AG04450 (cell line): ENCODE measurements at regions not wholly inside any gene's neighbourhood (a gene's known extent, or its start where the extent isn't known, plus 50 kb on each side); places are given as distances from the start of the nearest gene placed in this dataset.

ENCODE experiments used
- CTCF ChIA-PET: fragments of 300-600, 350-600 bp; formaldehyde crosslinking; extraction: SDS; loops from one replicate; lab custom pipeline; 2022; ENCODE audit warnings: antibody characterized with exemption, inconsistent platforms; lab: Charles Lee
- POLR2A ChIA-PET: fragments of 350-600 bp; formaldehyde crosslinking; extraction: SDS; loops from one replicate; lab custom pipeline; 2021; ENCODE audit warnings: antibody characterized with exemption, inconsistent platforms; lab: Yijun Ruan, JAX
- DNase-seq: peaks from one replicate; pipeline ENCODE4 v3.0.0-alpha.2; 2011; ENCODE audit warnings: low read depth, low spot score
- H3K27ac ChIP-seq: one replicate; pipeline ENCODE4 v1.5.1; 2012; ENCODE audit warnings: low read depth, low read length, control low read depth
- H3K27me3 ChIP-seq: one replicate; pipeline ENCODE4 v1.6.0; 2012; ENCODE audit warnings: low read length; ENCODE audit not compliant: control insufficient read depth, insufficient read depth
- H3K4me3 ChIP-seq: 2 replicates; pipeline ENCODE4 v1.5.1; 2011; ENCODE audit warnings: mild to moderate bottlenecking, low read depth, low read length, control low read depth
- H3K9me3 ChIP-seq: 2 replicates; pipeline ENCODE4 v1.5.1; 2012; ENCODE audit warnings: low read length; ENCODE audit not compliant: control insufficient read depth, insufficient read depth
- TF ChIP-seq, protein P1 (sequence below): IDR thresholded peaks from 2 replicates; pipeline ENCODE4 v1.5.1; 2011; ENCODE audit warnings: low read depth, low read length, control low read depth, inconsistent platforms

DNA sequence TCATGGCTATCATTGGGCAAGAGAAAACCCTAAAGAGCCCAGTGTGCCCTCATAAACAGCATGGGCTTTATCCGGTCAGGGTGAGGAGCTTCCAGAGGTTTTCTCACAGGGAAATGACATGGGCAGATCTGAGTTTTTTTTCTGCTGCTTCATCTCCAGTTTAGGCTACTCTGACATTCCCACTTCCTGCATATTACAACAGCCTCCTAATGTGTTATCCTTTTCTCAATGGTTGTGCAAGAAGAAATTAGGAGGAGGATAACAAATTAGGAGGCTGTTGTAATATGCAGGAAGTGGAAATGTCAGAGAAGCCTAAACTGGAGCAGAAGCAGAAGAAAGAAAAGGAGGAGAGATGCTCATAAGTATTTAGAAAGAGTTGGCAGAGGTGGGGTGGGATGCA, 175.6 kb downstream of the MTHFS start:
- Histone ChIP-seq H3K9me3 (no peaks in the 10 kb centered on the region), H3K27ac (no peak overlapping the region), H3K4me3 (no peak overlapping the region), H3K27me3 (peaks cover 2% of the 10 kb centered on the region)
- DNase-seq: no peak
- ChIA-PET POLR2A (no interaction called here), CTCF (no interaction called here)
- TF ChIP-seq, protein P1, sequence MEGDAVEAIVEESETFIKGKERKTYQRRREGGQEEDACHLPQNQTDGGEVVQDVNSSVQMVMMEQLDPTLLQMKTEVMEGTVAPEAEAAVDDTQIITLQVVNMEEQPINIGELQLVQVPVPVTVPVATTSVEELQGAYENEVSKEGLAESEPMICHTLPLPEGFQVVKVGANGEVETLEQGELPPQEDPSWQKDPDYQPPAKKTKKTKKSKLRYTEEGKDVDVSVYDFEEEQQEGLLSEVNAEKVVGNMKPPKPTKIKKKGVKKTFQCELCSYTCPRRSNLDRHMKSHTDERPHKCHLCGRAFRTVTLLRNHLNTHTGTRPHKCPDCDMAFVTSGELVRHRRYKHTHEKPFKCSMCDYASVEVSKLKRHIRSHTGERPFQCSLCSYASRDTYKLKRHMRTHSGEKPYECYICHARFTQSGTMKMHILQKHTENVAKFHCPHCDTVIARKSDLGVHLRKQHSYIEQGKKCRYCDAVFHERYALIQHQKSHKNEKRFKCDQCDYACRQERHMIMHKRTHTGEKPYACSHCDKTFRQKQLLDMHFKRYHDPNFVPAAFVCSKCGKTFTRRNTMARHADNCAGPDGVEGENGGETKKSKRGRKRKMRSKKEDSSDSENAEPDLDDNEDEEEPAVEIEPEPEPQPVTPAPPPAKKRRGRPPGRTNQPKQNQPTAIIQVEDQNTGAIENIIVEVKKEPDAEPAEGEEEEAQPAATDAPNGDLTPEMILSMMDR: no peak

DNA sequence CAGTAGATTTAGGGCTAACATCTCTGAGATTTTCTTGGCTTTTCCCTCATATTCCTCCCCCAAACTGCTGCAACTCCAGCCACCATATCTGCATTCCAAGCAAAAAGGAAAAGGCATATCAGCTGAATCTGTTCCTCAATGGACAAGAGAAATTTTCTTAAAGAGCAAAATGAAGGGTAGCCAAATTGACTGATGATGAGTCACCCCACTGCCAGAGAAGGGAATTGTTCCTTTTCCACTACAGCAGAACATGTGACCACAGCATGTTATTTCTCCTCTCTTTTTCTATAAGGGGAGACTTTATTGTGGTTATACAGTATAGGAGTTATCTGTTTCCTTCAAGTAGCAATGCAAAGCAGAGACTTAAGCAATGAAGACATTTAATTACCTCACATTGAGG, 172.5 kb downstream of the MTHFS start:
- CTCF ChIA-PET: no interaction called here

DNA sequence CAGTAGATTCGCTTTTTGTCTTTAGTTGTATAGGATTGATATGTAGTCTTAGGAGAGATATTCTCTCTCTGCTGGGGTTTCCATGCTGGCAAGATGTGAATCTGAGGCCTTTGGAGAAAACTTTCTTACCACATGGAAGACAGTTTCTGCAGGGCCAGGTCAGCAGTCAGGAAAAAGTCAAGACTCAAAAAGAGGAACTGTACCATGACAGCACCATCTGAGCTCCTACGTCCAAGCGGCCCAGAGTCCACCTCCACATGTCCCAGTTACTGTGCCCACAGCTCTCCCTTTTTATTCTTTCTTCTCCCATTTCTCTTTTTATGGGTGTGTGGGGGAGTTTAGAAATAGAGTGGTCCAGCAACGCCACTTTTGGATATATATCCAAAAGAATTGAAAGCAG, 172.0 kb downstream of the MTHFS start:
- no peak for DNase-seq
- TF ChIP-seq, protein P1: no peak
- H3K27me3 ChIP-seq: peaks cover 6% of the 10 kb centered on the region
- no peak overlapping the region for H3K4me3 ChIP-seq
- H3K9me3 ChIP-seq: no peaks in the 10 kb centered on the region
- POLR2A ChIA-PET: no interaction called here
- H3K27ac ChIP-seq: no peak overlapping the region
- CTCF ChIA-PET: no interaction called here

More for the DNA sequence above, 172.5 kb downstream of the MTHFS start:
- H3K27ac ChIP-seq: no peak overlapping the region
- TF ChIP-seq, protein P1: no peak
- no peak for DNase-seq
- H3K9me3 ChIP-seq: no peaks in the 10 kb centered on the region
- POLR2A ChIA-PET: no interaction called here
- no peak overlapping the region for H3K4me3 ChIP-seq
- peaks cover 6% of the 10 kb centered on the region for H3K27me3 ChIP-seq

DNA sequence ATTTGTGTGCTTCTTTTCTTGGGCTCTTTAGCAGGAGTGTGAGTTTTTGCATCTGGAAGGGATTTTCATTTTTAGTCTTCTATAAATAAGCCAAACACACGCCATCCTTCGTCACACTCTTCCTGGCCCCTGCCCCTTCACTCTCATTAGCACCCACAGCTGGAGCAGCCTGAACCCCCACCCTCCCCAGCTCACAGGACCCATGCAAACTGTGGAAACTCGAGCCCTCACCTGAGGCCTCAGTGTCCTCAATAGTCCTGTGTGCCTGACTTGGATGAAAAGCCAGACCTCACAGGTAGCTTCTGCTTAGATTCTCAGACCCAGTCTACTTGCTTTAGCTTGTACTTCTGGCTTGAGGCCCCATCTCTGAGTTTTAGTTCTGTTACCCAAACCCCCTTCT, 167.9 kb downstream of the MTHFS start:
- no peak for DNase-seq
- Histone ChIP-seq H3K4me3 (no peak overlapping the region), H3K27me3 (peaks cover 3% of the 10 kb centered on the region), H3K9me3 (no peaks in the 10 kb centered on the region), H3K27ac (no peak overlapping the region)
- POLR2A ChIA-PET: no interaction called here
- TF ChIP-seq, protein P1: no peak
- CTCF ChIA-PET: no interaction called here

DNA sequence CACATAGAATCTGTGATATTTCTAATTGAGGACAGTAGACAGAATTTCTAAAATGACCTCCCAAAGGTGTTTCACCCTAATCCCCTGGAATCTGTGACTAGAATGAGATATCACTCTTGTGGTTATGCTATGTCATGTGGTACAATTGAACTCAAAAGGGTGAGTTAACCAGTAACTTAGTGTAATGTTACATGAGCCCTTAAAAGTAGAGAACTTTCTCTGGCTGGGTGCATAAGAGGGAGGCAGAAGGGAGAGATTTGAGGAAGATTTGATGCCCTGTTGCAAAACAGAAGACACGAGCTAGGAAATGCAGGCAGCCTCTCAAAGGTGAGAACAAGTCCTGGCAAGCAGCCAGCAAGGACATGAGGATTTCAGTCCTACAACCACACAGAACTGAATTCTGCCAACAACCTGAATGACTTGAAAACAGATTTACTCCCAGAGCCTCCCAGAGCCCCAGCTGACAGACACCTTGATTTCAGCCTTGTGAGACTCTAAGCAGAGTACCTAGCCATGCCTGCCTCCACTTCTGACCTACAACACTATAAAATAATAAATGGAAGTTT, 160.3 kb downstream of the MTHFS start:
- Histone ChIP-seq H3K27me3 (no peaks in the 10 kb centered on the region), H3K4me3 (no peak overlapping the region), H3K9me3 (no peaks in the 10 kb centered on the region), H3K27ac (no peak overlapping the region)
- DNase-seq: no peak
- TF ChIP-seq, protein P1: no peak
- ChIA-PET CTCF (no interaction called here), POLR2A (no interaction called here)
